ENCODE measurements at regions not wholly inside any gene's neighbourhood (a gene's known extent, or its start where the extent isn't known, plus 50 kb on each side); places are given as distances from the start of the nearest gene placed in this dataset.

DNA sequence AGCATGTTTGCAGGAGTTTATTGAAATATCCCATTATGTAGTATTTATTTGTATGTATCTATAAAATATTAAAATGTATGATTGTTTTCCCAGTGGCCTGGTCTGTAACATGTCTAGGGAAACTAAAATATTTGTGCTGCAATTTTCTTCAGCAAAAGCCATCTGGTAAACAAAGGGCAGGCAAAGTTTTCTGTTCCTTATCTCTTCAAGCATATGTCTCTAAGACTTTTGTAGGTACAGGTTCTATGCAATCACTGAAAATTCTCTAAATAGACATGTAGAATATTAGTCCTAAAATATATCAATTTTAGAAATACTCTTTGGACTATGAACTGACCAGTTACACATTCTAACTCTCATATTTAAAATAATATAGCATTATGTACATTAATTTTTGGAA, 585.8 kb upstream of the RGS18 start:
- no peak for ATAC-seq
- Histone ChIP-seq H3K9ac (ENCODE audit: insufficient read depth, low read depth, low read length) (no peak overlapping the region), H3K27me3 (ENCODE audit: control insufficient read depth in 1 of 2, insufficient read depth in 2 of 2, low read length in 2 of 2) (no peaks in the 10 kb centered on the region), H3K9me3 (ENCODE audit: low read length) (no peaks in the 10 kb centered on the region), H3K27ac (ENCODE audit: extremely low read length, insufficient read depth, low read length) (no peak overlapping the region), H3K4me1 (ENCODE audit: insufficient read depth, low read length) (no peaks in the 10 kb centered on the region), H3K4me3 (replicated peaks in 1 of 3; ENCODE audit: insufficient read depth in 1 of 3, low read depth in 2 of 3, low read length in 3 of 3) (no peak overlapping the region), H2AFZ (ENCODE audit: low read length) (no peak overlapping the region), H3K79me2 (ENCODE audit: insufficient read depth, low read length) (no peaks in the 10 kb centered on the region), H3K4me2 (ENCODE audit: low read depth, low read length) (no peak overlapping the region), H3K36me3 (replicated peaks in 1 of 2; ENCODE audit: control insufficient read depth in 1 of 2, insufficient read depth in 2 of 2, low read length in 2 of 2) (no peaks in the 10 kb centered on the region), H4K20me1 (ENCODE audit: insufficient read depth, low read length) (no peaks in the 10 kb centered on the region; the same call in 1 of the 2 replicates)
- intact Hi-C loops (cut with micrococcal nuclease; ENCODE audit: unreplicated experiment) (no loop called here), in situ Hi-C loops (cut with HindIII; ENCODE audit: extremely low pct_ligation_motif_present, low pct_unique_long_range_greater_than_20kb) (no loop called here)
- DNase-seq (ENCODE audit: low spot score), result no peak
- FAIRE-seq, result no peak
- TF ChIP-seq MTF1 (CRISPR knock-in tag; IDR thresholded peaks at IDR 0.05), result no peak
- no peak for TF ChIP-seq BCL6 (CRISPR knock-in tag; IDR thresholded peaks at IDR 0.05)
- TF ChIP-seq MIER2 (CRISPR knock-in tag; IDR thresholded peaks at IDR 0.05), result no peak
- TF ChIP-seq, protein P1, sequence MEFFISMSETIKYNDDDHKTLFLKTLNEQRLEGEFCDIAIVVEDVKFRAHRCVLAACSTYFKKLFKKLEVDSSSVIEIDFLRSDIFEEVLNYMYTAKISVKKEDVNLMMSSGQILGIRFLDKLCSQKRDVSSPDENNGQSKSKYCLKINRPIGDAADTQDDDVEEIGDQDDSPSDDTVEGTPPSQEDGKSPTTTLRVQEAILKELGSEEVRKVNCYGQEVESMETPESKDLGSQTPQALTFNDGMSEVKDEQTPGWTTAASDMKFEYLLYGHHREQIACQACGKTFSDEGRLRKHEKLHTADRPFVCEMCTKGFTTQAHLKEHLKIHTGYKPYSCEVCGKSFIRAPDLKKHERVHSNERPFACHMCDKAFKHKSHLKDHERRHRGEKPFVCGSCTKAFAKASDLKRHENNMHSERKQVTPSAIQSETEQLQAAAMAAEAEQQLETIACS (CRISPR knock-in tag; IDR thresholded peaks at IDR 0.05), result no peak
- no peak for TF ChIP-seq MYNN (CRISPR knock-in tag; IDR thresholded peaks at IDR 0.05; ENCODE audit: low read depth)
- TF ChIP-seq HDAC2 (CRISPR knock-in tag; IDR thresholded peaks at IDR 0.05), result no peak
- TF ChIP-seq, protein P2, sequence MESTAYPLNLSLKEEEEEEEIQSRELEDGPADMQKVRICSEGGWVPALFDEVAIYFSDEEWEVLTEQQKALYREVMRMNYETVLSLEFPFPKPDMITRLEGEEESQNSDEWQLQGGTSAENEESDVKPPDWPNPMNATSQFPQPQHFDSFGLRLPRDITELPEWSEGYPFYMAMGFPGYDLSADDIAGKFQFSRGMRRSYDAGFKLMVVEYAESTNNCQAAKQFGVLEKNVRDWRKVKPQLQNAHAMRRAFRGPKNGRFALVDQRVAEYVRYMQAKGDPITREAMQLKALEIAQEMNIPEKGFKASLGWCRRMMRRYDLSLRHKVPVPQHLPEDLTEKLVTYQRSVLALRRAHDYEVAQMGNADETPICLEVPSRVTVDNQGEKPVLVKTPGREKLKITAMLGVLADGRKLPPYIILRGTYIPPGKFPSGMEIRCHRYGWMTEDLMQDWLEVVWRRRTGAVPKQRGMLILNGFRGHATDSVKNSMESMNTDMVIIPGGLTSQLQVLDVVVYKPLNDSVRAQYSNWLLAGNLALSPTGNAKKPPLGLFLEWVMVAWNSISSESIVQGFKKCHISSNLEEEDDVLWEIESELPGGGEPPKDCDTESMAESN (CRISPR knock-in tag; conservative IDR thresholded peaks at IDR 0.05), result no peak
- no peak for TF ChIP-seq MTF2 (CRISPR knock-in tag; IDR thresholded peaks at IDR 0.05; ENCODE audit: borderline replicate concordance)
- TF ChIP-seq STAG1 (CRISPR knock-in tag; IDR thresholded peaks at IDR 0.05), result no peak
- TF ChIP-seq HNRNPLL (IDR thresholded peaks at IDR 0.05; ENCODE audit: low read depth, low read length, poor library complexity, severe bottlenecking), result no peak
- TF ChIP-seq ZNF775 (CRISPR knock-in tag; IDR thresholded peaks at IDR 0.05; ENCODE audit: borderline replicate concordance), result no peak
- TF ChIP-seq, protein P3, sequence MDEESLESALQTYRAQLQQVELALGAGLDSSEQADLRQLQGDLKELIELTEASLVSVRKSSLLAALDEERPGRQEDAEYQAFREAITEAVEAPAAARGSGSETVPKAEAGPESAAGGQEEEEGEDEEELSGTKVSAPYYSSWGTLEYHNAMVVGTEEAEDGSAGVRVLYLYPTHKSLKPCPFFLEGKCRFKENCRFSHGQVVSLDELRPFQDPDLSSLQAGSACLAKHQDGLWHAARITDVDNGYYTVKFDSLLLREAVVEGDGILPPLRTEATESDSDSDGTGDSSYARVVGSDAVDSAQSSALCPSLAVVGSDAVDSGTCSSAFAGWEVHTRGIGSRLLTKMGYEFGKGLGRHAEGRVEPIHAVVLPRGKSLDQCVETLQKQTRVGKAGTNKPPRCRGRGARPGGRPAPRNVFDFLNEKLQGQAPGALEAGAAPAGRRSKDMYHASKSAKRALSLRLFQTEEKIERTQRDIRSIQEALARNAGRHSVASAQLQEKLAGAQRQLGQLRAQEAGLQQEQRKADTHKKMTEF (CRISPR knock-in tag; IDR thresholded peaks at IDR 0.05), result no peak
- no peak for TF ChIP-seq MBD4 (IDR thresholded peaks at IDR 0.05; ENCODE audit: borderline replicate concordance, low read length)
- no peak for TF ChIP-seq TBX2 (CRISPR knock-in tag; IDR thresholded peaks at IDR 0.05; ENCODE audit: borderline replicate concordance)
- TF ChIP-seq, protein P4, sequence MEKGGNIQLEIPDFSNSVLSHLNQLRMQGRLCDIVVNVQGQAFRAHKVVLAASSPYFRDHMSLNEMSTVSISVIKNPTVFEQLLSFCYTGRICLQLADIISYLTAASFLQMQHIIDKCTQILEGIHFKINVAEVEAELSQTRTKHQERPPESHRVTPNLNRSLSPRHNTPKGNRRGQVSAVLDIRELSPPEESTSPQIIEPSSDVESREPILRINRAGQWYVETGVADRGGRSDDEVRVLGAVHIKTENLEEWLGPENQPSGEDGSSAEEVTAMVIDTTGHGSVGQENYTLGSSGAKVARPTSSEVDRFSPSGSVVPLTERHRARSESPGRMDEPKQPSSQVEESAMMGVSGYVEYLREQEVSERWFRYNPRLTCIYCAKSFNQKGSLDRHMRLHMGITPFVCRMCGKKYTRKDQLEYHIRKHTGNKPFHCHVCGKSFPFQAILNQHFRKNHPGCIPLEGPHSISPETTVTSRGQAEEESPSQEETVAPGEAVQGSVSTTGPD (CRISPR knock-in tag; IDR thresholded peaks at IDR 0.05), result no peak
- TF ChIP-seq KLF16 (CRISPR knock-in tag; IDR thresholded peaks at IDR 0.05), result no peak
- TF ChIP-seq RBM22 (optimal IDR thresholded peaks at IDR 0.05; ENCODE audit: low read length), result no peak
- TF ChIP-seq, protein P5, sequence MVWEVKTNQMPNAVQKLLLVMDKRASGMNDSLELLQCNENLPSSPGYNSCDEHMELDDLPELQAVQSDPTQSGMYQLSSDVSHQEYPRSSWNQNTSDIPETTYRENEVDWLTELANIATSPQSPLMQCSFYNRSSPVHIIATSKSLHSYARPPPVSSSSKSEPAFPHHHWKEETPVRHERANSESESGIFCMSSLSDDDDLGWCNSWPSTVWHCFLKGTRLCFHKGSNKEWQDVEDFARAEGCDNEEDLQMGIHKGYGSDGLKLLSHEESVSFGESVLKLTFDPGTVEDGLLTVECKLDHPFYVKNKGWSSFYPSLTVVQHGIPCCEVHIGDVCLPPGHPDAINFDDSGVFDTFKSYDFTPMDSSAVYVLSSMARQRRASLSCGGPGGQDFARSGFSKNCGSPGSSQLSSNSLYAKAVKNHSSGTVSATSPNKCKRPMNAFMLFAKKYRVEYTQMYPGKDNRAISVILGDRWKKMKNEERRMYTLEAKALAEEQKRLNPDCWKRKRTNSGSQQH (CRISPR knock-in tag; IDR thresholded peaks at IDR 0.05; ENCODE audit: low read depth), result no peak
- no TSS peak for BruUV-seq (replicated peaks)
- POLR2A ChIA-PET, result no interaction called here
- CTCF ChIA-PET (ENCODE audit: low intra/inter-chr PET ratio, low total read pairs), result no interaction called here

Measured in HepG2 (cell line).